Astrocyte of the cerebellum (primary cell): ENCODE measurements at regions not wholly inside any gene's neighbourhood (a gene's known extent, or its start where the extent isn't known, plus 50 kb on each side); places are given as distances from the start of the nearest gene placed in this dataset.
A peak's percentile ranks its signal among the peaks of the same experiment; 100 is the strongest.

ENCODE experiments used
- DNase-seq: peaks from one replicate; pipeline ENCODE4 v3.0.0-alpha.2; 2011; ENCODE audit warnings: low read depth
- H3K4me3 ChIP-seq: 2 replicates; pipeline ENCODE4 v1.5.1; 2011; ENCODE audit warnings: mild to moderate bottlenecking, low read depth, low read length, moderate library complexity
- in situ Hi-C: cut with HindIII; loops from 2 replicates; pipeline ENCODE4 v1.10.0; 2017; ENCODE audit warnings: low sequenced_read_pairs
- TF ChIP-seq, protein P1 (sequence below): IDR thresholded peaks from 2 replicates; pipeline ENCODE4 v1.5.1; 2012; ENCODE audit warnings: low read length, low read depth, moderate library complexity, mild to moderate bottlenecking; ENCODE audit errors: missing control alignments

DNA sequence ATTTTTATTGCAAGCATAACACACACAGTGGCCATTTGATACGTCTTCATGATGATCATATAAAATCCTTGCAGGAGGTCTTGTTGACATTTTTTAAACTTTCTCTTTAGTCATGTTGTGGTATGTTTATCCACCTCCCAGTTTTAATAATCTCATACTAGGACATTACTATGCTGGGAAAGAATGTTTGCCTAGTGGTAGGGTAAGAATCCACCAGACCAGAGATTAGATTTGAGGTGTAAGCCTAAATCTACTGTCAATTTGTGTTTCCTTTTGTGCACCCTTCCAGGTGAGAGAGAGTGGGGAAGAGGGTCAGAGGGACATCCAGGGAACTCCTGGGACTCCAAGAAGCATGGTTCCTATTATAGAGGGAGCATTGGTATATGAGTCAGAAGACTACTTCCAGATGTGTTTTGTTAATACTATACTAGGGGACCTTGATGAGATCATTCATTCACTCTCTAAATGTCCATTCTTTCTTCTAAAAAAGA is 298.3 kb upstream of the SASH1 start:
- in situ Hi-C loops = no loop called here
- no peak overlapping the region for H3K4me3 ChIP-seq
- TF ChIP-seq, protein P1, sequence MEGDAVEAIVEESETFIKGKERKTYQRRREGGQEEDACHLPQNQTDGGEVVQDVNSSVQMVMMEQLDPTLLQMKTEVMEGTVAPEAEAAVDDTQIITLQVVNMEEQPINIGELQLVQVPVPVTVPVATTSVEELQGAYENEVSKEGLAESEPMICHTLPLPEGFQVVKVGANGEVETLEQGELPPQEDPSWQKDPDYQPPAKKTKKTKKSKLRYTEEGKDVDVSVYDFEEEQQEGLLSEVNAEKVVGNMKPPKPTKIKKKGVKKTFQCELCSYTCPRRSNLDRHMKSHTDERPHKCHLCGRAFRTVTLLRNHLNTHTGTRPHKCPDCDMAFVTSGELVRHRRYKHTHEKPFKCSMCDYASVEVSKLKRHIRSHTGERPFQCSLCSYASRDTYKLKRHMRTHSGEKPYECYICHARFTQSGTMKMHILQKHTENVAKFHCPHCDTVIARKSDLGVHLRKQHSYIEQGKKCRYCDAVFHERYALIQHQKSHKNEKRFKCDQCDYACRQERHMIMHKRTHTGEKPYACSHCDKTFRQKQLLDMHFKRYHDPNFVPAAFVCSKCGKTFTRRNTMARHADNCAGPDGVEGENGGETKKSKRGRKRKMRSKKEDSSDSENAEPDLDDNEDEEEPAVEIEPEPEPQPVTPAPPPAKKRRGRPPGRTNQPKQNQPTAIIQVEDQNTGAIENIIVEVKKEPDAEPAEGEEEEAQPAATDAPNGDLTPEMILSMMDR = no peak
- peak; percentile 2 for DNase-seq

DNA sequence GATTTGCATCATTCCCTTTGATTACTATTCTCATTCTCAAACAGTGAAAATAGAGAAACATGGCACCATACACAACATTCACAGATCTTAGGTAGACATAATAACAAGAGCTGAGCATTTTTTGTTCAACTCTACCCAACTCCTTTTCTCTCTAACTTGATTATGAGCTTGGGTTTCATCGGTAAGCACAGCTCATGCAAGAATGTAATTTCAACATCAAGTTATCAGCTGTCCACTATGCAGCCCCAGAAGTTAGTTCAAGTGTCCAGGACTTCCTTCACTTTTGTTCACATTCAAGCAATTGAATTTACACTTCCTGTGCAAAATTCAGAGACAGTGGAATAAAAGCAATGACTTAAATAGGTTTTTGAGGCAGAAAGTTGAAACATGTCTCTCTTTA is 297.7 kb upstream of the SASH1 start:
- in situ Hi-C loops = no loop called here
- DNase-seq = no peak
- TF ChIP-seq, protein P1 = no peak

DNA sequence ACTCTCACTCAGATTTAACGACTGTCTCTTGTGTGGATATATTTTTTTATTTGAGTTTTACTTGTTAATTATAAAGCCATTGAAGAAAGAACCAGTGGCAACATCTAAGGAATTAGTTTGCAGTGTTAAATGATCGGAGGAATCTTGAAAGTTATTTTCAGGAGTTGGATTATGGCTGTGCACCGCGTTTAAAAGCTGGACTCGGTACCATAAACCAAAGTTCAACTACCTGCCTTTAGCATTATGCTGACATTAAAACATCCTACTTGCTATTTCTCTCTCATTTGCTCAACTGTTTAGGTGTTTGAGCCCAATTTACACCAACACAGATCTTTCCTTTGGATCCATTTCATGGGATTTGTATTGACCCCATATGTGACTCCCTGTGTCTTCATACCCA is 289.4 kb upstream of the SASH1 start:
- in situ Hi-C loops = no loop called here
- TF ChIP-seq, protein P1 = no peak
- H3K4me3 ChIP-seq = no peak overlapping the region
- no peak for DNase-seq

More for the DNA sequence above, 297.7 kb upstream of the SASH1 start:
- no peak overlapping the region for H3K4me3 ChIP-seq

DNA sequence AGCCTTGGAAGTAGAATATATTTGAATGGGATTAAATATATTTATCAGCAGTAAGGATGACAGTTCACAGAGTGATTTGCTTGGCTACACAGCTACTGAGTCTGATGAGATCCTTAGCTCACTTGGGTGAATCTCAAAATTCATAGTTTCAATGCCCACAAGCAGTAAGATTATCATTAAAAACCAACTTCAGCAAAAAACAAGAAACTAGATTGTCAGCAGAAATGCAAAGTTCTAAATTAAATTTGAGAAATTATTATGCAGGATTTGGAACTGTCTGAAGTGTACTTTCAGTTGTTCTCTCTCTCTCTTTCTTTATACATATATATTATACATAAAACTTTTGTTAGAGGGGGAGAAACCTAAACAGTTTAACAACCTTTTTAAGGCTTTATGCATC is 288.8 kb upstream of the SASH1 start:
- in situ Hi-C loops = no loop called here
- no peak for DNase-seq
- no peak overlapping the region for H3K4me3 ChIP-seq
- TF ChIP-seq, protein P1 = no peak

DNA sequence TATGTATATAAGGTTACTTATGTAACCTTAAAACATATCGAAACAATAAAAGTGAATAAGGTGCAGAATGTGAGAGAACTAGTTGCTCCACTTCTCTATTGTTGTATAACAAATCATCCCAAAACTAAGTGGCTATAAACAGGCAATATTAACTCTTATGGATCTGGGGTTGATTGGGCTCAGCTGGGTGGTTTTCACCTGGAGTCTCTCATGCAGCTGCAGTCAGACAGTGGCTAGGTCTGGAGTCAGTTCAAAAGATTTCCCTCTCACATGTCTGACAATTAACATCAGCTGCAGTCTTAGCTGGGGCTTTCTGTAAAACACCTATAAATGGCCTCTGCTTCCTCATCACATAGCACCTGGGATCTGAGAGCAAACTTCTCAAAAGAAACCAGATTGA is 288.4 kb upstream of the SASH1 start:
- H3K4me3 ChIP-seq = no peak overlapping the region
- TF ChIP-seq, protein P1 = no peak
- in situ Hi-C loops = no loop called here
- DNase-seq = no peak

DNA sequence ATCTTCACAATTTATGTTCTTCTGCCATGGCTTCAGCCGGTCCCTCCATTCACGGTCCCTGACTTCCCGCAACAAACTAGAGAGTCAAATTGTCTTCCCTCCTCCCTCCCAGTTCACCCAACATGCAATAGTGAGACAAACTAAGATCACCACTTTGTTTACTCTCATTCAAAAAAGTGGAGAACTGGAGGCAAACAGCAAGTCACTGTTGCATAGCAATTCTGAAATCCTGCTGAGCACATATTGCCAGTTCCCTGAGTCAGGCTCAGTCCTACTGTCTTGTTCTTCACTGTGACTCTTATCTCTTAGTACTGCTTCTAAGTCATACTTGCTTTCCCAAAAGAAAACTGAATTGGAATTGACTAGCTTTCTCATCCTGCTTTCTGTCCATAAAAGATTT is 287.2 kb upstream of the SASH1 start:
- no peak for DNase-seq
- H3K4me3 ChIP-seq = no peak overlapping the region
- TF ChIP-seq, protein P1 = no peak
- in situ Hi-C loops = no loop called here

DNA sequence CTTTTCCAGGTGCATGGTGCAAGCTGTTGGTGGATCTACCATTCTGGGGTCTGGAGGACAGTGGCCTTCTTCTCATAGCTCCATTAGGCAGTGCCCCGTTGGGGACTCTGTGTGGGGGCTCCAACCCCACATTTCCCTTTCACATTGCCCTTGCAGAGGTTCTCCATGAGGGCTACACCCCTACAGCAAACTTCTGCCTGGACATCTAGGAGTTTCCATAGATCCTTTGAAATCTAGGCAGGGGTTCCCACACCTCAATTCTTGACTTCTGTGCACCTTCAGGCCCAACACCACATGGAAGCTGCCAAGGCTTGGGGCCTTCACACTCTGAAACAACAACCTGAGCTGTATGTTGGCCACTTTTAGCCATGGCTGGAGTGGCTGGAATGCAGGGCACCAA is 282.8 kb upstream of the SASH1 start:
- no peak for DNase-seq
- no peak overlapping the region for H3K4me3 ChIP-seq
- in situ Hi-C loops = no loop called here
- TF ChIP-seq, protein P1 = no peak
